ENCODE measurements at regions not wholly inside any gene's neighbourhood (a gene's known extent, or its start where the extent isn't known, plus 50 kb on each side); places are given as distances from the start of the nearest gene placed in this dataset.
A peak's percentile ranks its signal among the peaks of the same experiment; 100 is the strongest.
"Not testable (repeated sequence)": the region's sequence is repeated elsewhere in the genome, so short reads cannot be mapped to it uniquely, and the experiment has no call there.

- no peak for DNase-seq
These were observed 295.3 kb downstream of the HS3ST3B1 start for GRCh38 chr17:14596224-14596623.

GRCh38 chr17:14595656-14596055, 294.8 kb downstream of the HS3ST3B1 start:
- DNase-seq: no peak

- no peak for DNase-seq
These were observed 293.8 kb downstream of the HS3ST3B1 start for GRCh38 chr17:14594690-14595089.

GRCh38 chr17:14593956-14594355, 293.1 kb downstream of the HS3ST3B1 start:
- no peak for DNase-seq

GRCh38 chr17:14590459-14591250, 289.8 kb downstream of the HS3ST3B1 start:
- no peak for DNase-seq

- DNase-seq: no peak
These were observed 284.2 kb downstream of the HS3ST3B1 start for GRCh38 chr17:14585099-14585498.

- no peak for DNase-seq
These were observed 282.1 kb downstream of the HS3ST3B1 start for GRCh38 chr17:14582996-14583395.

- no peak for DNase-seq
These were observed 280.4 kb downstream of the HS3ST3B1 start for GRCh38 chr17:14581186-14581830.

GRCh38 chr17:14580499-14580898, 279.6 kb downstream of the HS3ST3B1 start:
- no peak for DNase-seq

GRCh38 chr17:14579716-14580115, 278.8 kb downstream of the HS3ST3B1 start:
- no peak for DNase-seq

- DNase-seq: peak; percentile 56
These were observed 274.6 kb downstream of the HS3ST3B1 start for GRCh38 chr17:14575471-14575953.

GRCh38 chr17:14560325-14560724, 259.4 kb downstream of the HS3ST3B1 start:
- DNase-seq: not testable (repeated sequence)

GRCh38 chr17:14559264-14560119, 258.6 kb downstream of the HS3ST3B1 start:
- no peak for DNase-seq

- DNase-seq: no peak
These were observed 256.6 kb downstream of the HS3ST3B1 start for GRCh38 chr17:14557480-14557879.

GRCh38 chr17:14553847-14554246, 253.0 kb downstream of the HS3ST3B1 start:
- no peak for DNase-seq

- no peak for DNase-seq
These were observed 251.4 kb downstream of the HS3ST3B1 start for GRCh38 chr17:14552306-14552705.

- DNase-seq: no peak
These were observed 246.7 kb downstream of the HS3ST3B1 start for GRCh38 chr17:14547556-14547955.

GRCh38 chr17:14547016-14547415, 246.1 kb downstream of the HS3ST3B1 start:
- no peak for DNase-seq

- DNase-seq: no peak
These were observed 244.4 kb downstream of the HS3ST3B1 start for GRCh38 chr17:14545156-14545906.

GRCh38 chr17:14541714-14542113, 240.8 kb downstream of the HS3ST3B1 start:
- DNase-seq: no peak

- no peak for DNase-seq
These were observed 238.9 kb downstream of the HS3ST3B1 start for GRCh38 chr17:14539801-14540200.

GRCh38 chr17:14532242-14532641, 231.4 kb downstream of the HS3ST3B1 start:
- not testable (repeated sequence) for DNase-seq

Measured in right hindlimb (tissue), 1 donor.